ENCODE measurements at regions not wholly inside any gene's neighbourhood (a gene's known extent, or its start where the extent isn't known, plus 50 kb on each side); places are given as distances from the start of the nearest gene placed in this dataset.

GRCh38 chr10:118856106-118856505 lies 101.3 kb upstream of the CACUL1 start:
- Histone ChIP-seq H3K27ac (ENCODE audit: extremely low read depth, low read depth, low read length) (no peak overlapping the region), H3K9me3 (ENCODE audit: control insufficient read depth, insufficient read depth, low read depth, low read length) (no peaks in the 10 kb centered on the region), H3K4me1 (ENCODE audit: control insufficient read depth, insufficient read depth, low read length) (no peaks in the 10 kb centered on the region), H3K36me3 (ENCODE audit: control insufficient read depth in 2 of 2, insufficient read depth in 1 of 2, low read length in 2 of 2) (no peaks in the 10 kb centered on the region), H3K4me3 (ENCODE audit: low read depth, low read length) (no peak overlapping the region)
- TF ChIP-seq, protein P1, sequence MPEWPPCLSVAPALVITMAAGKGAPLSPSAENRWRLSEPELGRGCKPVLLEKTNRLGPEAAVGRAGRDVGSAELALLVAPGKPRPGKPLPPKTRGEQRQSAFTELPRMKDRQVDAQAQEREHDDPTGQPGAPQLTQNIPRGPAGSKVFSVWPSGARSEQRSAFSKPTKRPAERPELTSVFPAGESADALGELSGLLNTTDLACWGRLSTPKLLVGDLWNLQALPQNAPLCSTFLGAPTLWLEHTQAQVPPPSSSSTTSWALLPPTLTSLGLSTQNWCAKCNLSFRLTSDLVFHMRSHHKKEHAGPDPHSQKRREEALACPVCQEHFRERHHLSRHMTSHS (tag by site-specific recombination; IDR thresholded peaks at IDR 0.05) = no peak
- ChIA-PET POLR2A (no interaction called here), CTCF (no interaction called here)

GRCh38 chr10:118865998-118866693 lies 111.4 kb upstream of the CACUL1 start:
- CTCF ChIA-PET = interaction anchor here (0.6 to 1.4 kb wide), 3 partner anchors 16 to 34 kb away, joined by 3 to 5 read pairs (median 4); no protein-coding TSS in a partner anchor

GRCh38 chr10:118867768-118868167 lies 113.0 kb upstream of the CACUL1 start:
- peaks cover 12% of the 10 kb centered on the region for H3K4me1 ChIP-seq (ENCODE audit: control insufficient read depth, insufficient read depth, low read length)
- no peak for TF ChIP-seq ZNF280D (tag by site-specific recombination; IDR thresholded peaks at IDR 0.05)
- TF ChIP-seq ZNF148 (tag by site-specific recombination; IDR thresholded peaks at IDR 0.05; ENCODE audit: borderline replicate concordance) = no peak
- peak; percentile 98 for TF ChIP-seq ZNF10 (tag by site-specific recombination; IDR thresholded peaks at IDR 0.05)
- TF ChIP-seq ZNF211 (tag by site-specific recombination; IDR thresholded peaks at IDR 0.05; ENCODE audit: low read depth) = no peak
- no peak for TF ChIP-seq PRDM1 (tag by site-specific recombination; IDR thresholded peaks at IDR 0.05)
- H3K9me3 ChIP-seq (ENCODE audit: control insufficient read depth, insufficient read depth, low read depth, low read length) = no peaks in the 10 kb centered on the region
- H3K4me3 ChIP-seq (ENCODE audit: low read depth, low read length) = no peak overlapping the region
- ChIA-PET CTCF (interaction anchor here (0.5 to 1.4 kb wide), 2 partner anchors 18 to 180 kb away, joined by 4 to 5 read pairs; no protein-coding TSS in a partner anchor), POLR2A (no interaction called here)
- no peak overlapping the region for H3K27ac ChIP-seq (ENCODE audit: extremely low read depth, low read depth, low read length)
- no peaks in the 10 kb centered on the region for H3K36me3 ChIP-seq (ENCODE audit: control insufficient read depth in 2 of 2, insufficient read depth in 1 of 2, low read length in 2 of 2)

More at GRCh38 chr10:118865998-118866693, 111.4 kb upstream of the CACUL1 start:
- Histone ChIP-seq H3K4me1 (ENCODE audit: control insufficient read depth, insufficient read depth, low read length) (peaks cover 9% of the 10 kb centered on the region), H3K9me3 (ENCODE audit: control insufficient read depth, insufficient read depth, low read depth, low read length) (no peaks in the 10 kb centered on the region), H3K36me3 (ENCODE audit: control insufficient read depth in 2 of 2, insufficient read depth in 1 of 2, low read length in 2 of 2) (no peaks in the 10 kb centered on the region), H3K4me3 (ENCODE audit: low read depth, low read length) (no peak overlapping the region), H3K27ac (ENCODE audit: extremely low read depth, low read depth, low read length) (no peak overlapping the region)
- POLR2A ChIA-PET = no interaction called here
- TF ChIP-seq ZNF404 (tag by site-specific recombination; IDR thresholded peaks at IDR 0.05) = no peak
- TF ChIP-seq GLIS1 (tag by site-specific recombination; IDR thresholded peaks at IDR 0.05) = peak; percentile 23; the same call in 1 of the 2 replicates
- TF ChIP-seq ZFP41 (tag by site-specific recombination; IDR thresholded peaks at IDR 0.05; ENCODE audit: borderline replicate concordance) = no peak

DNA sequence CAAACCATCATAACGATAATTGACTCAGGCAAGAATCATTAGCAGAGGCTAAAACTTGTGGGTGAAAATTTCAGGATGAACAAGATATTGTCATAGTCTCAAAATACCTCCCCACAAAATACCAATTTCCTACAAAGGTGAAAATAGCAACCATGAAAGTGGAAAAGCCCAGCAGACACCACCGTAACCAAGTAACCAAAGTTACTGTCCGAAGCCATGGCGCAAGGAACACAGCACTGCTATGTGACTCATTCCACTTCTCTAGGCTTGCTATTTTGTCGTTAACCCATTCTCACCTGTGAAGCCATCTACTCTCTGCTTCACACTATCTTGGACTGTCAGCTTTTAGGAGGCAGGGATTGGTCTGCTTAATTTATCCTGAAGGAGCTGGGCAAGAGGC lies 113.8 kb upstream of the CACUL1 start:
- no peaks in the 10 kb centered on the region for H3K36me3 ChIP-seq (ENCODE audit: control insufficient read depth in 2 of 2, insufficient read depth in 1 of 2, low read length in 2 of 2)
- ChIA-PET CTCF (no interaction called here), POLR2A (no interaction called here)
- H3K9me3 ChIP-seq (ENCODE audit: control insufficient read depth, insufficient read depth, low read depth, low read length) = no peaks in the 10 kb centered on the region
- peaks cover 12% of the 10 kb centered on the region for H3K4me1 ChIP-seq (ENCODE audit: control insufficient read depth, insufficient read depth, low read length)
- H3K4me3 ChIP-seq (ENCODE audit: low read depth, low read length) = no peak overlapping the region
- H3K27ac ChIP-seq (ENCODE audit: extremely low read depth, low read depth, low read length) = no peak overlapping the region
- TF ChIP-seq ZBTB7A (tag by site-specific recombination; IDR thresholded peaks at IDR 0.05; ENCODE audit: low read depth) (no peak), SP3 (tag by site-specific recombination; IDR thresholded peaks at IDR 0.05) (no peak), ZNF350 (tag by site-specific recombination; IDR thresholded peaks at IDR 0.05) (no peak), TSHZ1 (tag by site-specific recombination; IDR thresholded peaks at IDR 0.05; ENCODE audit: borderline replicate concordance) (no peak), ZNF664 (tag by site-specific recombination; IDR thresholded peaks at IDR 0.05) (no peak)
- TF ChIP-seq, protein P2, sequence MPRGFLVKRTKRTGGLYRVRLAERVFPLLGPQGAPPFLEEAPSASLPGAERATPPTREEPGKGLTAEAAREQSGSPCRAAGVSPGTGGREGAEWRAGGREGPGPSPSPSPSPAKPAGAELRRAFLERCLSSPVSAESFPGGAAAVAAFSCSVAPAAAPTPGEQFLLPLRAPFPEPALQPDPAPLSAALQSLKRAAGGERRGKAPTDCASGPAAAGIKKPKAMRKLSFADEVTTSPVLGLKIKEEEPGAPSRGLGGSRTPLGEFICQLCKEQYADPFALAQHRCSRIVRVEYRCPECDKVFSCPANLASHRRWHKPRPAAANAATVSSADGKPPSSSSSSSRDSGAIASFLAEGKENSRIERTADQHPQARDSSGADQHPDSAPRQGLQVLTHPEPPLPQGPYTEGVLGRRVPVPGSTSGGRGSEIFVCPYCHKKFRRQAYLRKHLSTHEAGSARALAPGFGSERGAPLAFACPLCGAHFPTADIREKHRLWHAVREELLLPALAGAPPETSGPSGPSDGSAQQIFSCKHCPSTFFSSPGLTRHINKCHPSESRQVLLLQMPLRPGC (tag by site-specific recombination; IDR thresholded peaks at IDR 0.05) = no peak
